NCI-H2029 treated with DMSO at 0.1 percent for 48 hours (cell line): ENCODE measurements at regions not wholly inside any gene's neighbourhood (a gene's known extent, or its start where the extent isn't known, plus 50 kb on each side); places are given as distances from the start of the nearest gene placed in this dataset.

Source experiments
- DNase-seq: peaks from one replicate; lab custom pipeline; 2025; lab: John Stamatoyannopoulos, UW

DNA sequence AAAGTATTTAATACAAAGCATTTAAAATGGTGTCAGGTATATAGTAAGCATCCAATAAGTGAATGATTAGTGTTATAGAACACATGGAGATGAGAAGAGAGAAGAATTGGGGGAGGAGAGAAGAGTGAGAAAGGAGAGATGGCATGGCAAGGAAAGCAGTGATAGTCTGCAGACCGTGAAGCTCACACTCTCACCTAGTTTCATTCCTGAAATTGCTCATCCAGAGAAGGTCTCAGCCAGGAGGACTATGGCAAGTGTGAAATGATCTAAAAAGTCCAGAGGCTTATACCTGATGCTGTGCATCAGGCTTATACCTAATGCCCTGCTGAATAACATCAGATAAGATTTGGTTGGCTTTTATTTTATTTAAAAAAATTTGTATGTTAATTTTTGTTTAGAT is 351.6 kb upstream of the KLF12 start:
- no peak for DNase-seq

DNA sequence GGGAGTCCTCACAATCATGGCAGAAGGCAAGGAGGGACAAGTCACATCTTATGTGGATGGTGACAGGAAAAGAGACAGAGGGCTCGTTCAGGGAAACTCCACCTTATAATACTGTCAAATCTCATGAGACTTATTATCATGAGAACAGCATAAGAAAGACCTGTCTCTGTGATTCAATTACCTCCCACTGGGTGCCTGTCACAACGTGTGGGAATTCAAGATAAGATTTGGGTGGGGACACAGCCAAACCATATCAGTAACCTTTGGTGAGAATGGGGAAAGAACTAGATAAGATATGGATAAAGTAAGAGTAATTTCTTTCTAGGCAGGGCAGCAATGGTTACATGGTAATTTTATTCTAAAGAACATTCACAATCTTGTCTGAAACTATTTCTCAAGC is 344.9 kb upstream of the KLF12 start:
- DNase-seq = no peak

- DNase-seq = no peak
Observed at GRCh38 chr13:74476788-74477187, 342.6 kb upstream of the KLF12 start.

GRCh38 chr13:74476365-74476764 is 342.2 kb upstream of the KLF12 start:
- no peak for DNase-seq

DNA sequence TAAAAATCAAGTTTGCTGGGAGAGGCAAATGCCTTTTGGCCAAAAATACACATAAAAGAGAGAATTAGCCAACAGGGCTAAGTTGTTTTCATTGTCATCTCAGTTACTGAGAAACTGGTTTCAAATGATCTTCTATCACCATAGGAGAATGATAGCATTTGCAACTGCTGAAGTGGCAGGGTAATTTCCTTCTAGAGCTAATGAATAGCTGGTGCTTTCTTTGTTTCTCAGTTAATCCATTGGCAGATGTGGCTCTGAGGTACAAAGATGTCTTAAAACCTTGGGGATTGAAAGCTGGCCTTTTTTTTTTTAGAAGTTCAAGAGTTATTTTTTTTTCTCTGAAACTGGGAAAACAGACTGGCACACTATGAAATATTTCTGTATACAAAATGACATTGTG is 332.7 kb upstream of the KLF12 start:
- DNase-seq = no peak

GRCh38 chr13:74466020-74466419 is 331.8 kb upstream of the KLF12 start:
- DNase-seq = no peak

DNA sequence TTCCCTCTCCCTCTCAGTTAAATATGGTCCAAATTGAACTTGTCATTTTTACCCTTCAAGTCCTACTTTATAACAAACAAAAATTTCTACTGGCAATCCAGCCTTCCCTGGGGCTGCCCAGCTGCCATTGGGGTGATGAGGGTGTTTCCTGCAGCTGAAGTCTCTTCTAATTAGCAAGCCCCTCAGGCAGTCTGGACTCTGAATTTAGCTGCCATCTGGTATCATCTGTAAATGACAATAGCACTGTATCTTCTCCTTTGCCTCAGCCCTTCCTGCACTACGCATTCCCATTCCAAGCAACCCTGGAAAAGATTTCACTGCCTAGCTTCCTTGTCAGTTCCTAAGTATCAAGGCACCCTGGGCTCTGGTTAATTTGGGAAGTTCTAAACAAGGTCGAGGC is 331.1 kb upstream of the KLF12 start:
- DNase-seq = no peak

DNA sequence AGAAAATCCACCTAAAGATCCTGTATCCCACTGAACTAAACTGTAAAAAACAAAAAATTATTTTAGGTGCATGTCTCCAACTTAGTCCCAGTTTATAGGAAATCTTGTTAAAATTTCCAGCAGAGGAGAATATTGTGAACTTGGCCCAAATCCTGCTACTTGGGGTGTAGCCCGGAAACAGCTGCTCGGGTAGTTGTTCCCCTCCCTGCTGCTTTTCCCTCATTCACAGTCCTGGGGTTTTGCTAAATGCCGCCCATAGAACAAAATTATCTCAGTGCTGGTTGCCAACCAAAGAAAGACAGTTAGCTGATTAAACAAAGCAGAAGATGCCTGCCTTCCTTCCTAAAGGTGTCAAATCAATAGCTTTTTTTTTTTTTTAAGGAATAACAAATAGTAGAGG is 330.5 kb upstream of the KLF12 start:
- DNase-seq = no peak

DNA sequence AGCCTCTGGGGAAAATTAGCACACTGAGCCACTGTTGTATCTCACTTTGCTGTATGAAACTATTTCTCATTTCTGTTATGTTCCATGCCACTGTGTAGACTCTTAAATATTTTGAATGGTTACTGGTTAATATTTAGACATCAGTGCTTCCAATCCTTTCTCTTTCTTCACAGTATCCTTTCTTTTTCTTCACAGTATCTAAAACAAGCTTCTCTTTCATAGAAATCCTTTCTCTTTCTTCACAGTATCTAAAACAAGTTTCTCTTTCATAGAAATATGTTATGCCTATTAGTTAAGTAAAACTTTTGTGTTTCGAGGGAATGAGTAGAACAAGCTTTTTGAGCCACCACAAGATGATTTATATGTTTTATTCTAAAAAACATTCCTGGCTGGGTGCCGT is 326.8 kb upstream of the KLF12 start:
- DNase-seq = no peak

DNA sequence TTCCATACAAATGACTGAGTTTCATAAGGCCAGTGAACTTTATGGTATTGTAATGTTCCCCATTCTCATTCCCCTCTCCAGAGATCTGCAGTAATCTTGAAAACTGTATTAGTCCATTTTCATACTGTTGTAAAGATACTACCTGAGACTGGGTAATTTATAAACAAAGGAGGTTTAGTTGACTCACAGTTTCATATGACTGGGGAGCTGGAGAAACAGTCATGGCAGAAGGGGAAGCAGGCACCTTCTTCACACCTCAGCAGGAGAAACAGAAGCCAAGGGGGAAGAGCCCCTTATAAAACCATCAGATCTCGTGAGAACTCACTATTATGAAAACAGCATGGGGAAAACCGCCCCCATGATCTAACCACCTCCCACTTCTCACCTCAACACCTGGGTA is 318.7 kb upstream of the KLF12 start:
- DNase-seq = no peak

- DNase-seq = no peak
Observed at GRCh38 chr13:74452176-74452575, 318.0 kb upstream of the KLF12 start.

GRCh38 chr13:74450964-74451363 is 316.8 kb upstream of the KLF12 start:
- DNase-seq = no peak

- DNase-seq = no peak
Observed at GRCh38 chr13:74450525-74450845, 316.3 kb upstream of the KLF12 start.

DNA sequence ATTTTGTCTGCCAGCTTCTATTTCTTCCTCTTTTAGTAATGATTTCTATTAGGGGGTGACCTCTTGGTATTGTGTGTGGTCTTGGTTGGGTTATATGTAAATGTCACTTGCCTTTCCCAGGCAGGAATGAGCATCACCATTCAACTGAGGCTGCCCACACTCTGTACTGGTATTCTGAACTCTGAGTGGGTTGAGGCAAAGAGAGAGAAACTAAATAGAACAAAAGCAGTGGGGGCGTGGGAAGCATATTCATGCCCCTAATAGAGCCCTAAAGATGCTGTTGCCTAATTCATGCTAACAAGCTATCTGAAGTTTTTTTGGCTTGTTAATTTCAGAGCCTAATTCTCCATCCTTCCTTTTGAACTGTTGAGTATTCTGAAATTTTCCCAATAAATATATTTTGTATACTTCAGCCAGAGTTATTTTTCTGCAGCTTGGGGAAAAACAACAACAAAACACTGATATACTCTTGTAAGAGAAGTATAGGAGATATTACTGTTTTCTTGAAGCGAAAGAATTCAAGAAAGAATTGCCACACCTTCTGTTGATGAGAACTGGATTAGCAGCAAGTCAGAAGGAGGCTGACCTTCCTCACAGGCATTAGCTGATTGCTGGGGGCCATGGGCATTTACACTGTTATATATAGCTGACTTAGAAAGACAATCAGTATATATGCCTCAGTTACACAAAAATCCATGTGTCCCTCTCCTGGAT is 315.8 kb upstream of the KLF12 start:
- no peak for DNase-seq

- DNase-seq = no peak
Observed at GRCh38 chr13:74444864-74445479, 310.8 kb upstream of the KLF12 start.

GRCh38 chr13:74444161-74444571 is 310.0 kb upstream of the KLF12 start:
- no peak for DNase-seq

GRCh38 chr13:74443631-74444030 is 309.4 kb upstream of the KLF12 start:
- no peak for DNase-seq

DNA sequence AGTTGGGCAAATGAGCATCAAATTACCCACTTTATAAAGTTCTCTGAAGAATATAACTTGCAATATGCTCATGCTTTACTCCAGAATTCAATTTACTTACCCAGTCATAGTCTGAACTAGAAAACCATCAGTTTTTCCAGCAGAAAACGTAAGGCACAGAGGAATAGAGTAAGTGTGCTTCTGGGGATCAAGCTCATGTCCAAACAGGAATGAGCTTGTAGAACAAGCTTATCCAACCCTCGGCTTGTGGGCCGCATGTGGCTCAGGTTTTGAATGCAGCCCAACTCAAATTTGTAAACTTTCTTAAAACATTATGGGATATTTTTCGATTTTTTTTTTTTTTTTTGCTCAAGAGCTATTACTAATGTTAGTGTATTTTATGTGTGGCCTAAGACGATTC is 308.5 kb upstream of the KLF12 start:
- no peak for DNase-seq

- DNase-seq = no peak
Observed at GRCh38 chr13:74438901-74439300, 304.7 kb upstream of the KLF12 start.

DNA sequence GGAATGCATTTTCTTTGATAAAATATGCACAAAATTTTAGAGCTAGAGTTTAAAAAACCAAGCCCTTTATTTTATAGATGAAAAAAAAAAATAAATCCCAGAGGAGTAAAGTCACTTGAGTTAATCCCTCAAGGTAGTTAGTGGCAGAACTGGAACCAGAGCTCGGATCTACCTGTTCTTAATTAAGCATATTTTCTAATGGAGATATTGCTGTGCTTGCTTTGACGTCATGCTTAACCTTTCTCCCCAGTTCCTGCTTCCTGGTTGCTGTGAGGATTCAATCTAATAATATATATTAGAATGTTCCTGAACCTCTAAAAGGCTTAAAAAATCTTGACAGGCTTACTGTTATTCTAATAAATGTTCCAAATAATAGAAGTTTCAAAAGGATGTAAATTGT is 300.6 kb upstream of the KLF12 start:
- no peak for DNase-seq

DNA sequence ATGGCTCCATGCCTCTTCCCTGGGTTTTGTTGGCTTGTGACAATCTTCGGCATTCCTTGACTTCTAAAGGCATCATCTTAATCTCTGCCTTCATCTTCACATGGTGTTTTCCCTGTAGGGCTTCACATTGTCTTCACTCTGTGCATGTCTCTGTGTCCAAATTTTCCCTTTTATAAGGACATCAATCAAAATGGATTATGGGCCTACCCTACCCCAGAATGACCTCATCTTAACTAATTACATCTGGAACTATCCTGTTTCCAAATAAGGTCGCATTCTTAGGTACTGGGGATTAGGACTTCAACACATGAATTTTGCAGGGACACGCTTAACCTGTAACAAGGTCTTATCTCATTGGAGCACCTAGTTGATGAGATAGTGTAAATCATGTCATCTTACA is 290.3 kb upstream of the KLF12 start:
- no peak for DNase-seq

- DNase-seq = no peak
Observed at GRCh38 chr13:74423434-74423833, 289.2 kb upstream of the KLF12 start.

DNA sequence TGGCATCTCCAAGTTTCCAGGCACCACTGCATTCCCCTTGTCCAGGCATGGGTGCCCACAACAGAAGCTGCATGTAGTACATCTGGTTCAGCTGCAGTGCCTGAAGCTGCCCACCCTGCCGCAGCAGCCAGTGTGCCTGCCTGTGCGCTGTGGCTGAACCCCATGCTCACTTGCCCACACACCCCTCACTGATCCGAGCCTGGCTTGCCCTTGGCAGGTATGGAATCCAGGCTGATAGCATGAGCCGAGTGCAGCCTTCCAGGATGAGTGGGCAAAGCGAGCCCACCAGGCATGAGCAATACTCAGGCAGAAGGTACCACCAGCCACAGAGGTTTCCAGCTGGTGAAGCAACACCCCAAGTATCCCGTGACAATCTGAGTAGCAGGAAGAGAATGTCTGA is 280.3 kb upstream of the KLF12 start:
- no peak for DNase-seq

- DNase-seq = no peak
Observed at GRCh38 chr13:74413482-74413881, 279.3 kb upstream of the KLF12 start.
